Activated T-helper 9 cell treated with anti-CD3 and anti-CD28 coated beads, Interleukin-2, amount 50 U/mL, for 16 hours (primary cell): ENCODE measurements at regions not wholly inside any gene's neighbourhood (a gene's known extent, or its start where the extent isn't known, plus 50 kb on each side); places are given as distances from the start of the nearest gene placed in this dataset.

Experiments used
- DNase-seq: peaks from one replicate; pipeline ENCODE4 v3.0.0-alpha.2; 2020; ENCODE audit warnings: low read depth

DNA sequence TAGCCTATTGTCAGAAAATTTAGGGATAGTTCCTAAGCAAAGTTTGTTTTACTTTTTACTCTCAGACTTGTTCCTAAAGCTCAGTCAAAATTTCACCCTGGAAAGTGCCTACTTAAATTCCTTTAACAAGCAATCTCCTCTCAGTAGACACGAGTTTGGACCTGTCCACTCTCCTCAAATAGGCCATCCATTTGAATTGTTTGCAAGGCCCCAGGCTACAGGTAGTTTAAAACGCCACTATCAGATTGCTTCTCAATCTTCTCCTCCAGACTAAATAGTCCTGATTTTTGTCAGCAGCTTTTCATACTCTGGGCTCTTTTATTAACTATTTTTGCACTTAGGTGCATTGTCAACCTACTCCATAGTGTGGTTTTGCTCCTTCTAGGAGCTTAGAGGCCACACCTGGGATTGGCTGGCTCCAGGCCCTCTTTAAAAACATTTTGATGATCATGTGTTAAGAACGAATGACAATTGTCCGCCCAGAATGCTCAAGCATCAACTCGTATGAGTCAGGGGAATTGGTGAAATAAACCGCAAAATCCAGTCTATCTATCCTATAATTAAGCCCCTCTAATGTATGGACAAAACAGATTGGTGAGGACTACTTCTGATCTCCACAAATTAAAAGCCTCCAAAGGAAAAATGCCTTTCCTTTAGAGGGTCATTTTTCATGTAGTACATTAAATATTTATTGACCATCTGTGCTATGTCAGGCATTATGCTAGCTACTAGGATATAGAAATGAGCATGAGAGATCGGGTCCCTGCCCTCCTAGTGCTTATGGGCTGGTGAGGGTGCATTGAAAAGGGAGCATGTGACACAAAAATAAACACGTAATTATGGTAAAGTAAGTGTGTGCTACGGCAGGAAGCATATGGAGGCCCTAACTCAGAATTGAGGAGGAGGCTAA lies 333.8 kb upstream of the TNP1 start:
- DNase-seq, result no peak

DNA sequence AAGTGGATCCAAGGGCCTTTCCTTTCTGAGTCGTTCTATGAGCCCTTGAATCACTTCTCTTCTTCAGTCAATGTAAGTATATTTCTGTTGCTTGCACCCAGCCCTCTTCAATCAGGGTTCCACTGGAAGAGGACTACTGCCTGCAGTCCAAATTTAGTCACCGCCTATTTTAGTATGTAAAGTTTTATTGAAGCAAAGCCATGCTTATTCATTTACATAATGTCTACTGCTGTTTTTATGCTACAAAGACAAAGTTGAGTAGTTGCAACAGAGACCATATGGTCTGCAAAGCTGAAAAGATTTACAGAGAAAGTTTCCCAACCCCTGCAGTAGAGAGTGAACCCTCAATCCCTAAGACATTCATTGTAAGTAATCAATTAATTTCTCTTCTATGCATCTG lies 332.5 kb upstream of the TNP1 start:
- DNase-seq, result no peak

DNA sequence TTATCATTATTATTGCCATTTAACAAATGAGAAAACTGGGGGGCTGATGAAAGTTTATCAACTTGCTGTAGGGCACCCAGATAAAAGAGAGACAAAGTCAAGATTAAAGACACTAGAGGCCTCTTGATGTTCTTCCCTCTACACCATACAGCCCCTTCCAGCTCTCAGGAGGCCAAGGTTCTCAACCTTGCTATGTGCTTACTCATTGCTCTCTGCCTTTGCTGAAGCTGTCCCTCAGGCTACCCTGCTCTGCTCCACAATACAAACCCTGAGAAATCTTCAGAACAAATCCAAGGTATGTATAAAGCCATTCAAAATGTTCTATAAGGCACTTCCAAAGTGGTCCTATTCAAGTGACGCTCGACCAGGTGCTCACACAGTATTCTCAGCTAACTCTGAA lies 329.9 kb upstream of the TNP1 start:
- DNase-seq, result no peak

DNA sequence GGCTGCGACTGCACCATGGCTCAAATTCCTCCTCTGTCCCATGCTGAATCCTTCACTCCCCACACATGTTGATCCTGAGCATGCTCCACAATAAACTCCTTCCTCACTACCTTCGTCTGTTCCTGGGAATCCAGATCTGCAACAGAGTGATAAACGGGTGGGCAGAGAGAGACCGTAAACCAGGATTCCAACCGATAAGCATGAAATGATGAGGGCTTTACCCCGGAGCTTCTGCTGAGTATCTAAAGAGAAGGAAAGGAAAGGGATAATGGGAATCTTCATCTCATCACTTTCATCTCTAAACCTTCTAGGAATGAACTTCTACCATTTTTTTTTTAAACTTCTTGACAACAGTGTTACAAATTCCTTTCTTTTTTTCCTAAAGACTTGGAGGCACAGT lies 329.3 kb upstream of the TNP1 start:
- no peak for DNase-seq

DNA sequence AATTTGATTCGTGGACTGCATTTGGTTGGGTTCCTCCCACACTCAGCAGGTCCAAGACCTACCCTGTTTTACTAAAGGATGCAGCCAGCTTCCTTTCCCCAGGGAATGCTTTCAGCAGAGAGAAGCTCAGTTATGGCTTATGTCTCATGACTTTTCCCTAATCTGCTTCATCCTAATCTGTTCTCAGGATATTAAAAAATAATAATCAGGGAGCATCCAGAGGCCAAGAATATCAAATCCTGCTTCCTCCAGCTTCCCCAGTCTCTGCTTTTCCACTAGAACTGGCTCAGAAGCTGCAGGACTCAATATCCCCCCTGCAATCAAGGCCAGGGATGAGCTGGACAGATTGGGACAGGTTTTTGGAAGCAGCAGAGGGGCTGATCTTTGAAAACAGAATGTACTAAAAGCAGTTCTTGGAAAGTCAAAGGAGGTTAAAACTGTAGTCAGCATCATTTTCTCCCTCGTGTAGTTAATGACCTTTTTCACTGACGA lies 326.9 kb upstream of the TNP1 start:
- no peak for DNase-seq

DNA sequence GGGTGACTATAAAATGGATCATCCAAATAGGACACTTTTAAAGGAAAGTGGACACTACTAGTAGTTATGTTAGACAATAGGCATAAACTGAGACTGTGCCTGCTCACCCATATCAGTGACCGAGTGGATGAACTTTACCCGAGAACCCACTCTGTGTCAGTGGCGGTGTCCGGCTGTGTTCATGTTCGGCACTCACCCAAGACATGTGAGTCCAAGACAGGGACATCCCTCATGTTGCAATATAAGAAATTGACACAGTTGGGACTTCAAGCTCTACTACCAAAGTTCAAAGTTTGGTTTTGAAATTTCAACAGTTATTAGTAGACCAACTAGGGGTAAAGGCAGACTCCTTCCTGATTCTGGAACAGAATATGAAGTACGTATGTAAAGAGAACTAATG lies 326.3 kb upstream of the TNP1 start:
- no peak for DNase-seq

DNA sequence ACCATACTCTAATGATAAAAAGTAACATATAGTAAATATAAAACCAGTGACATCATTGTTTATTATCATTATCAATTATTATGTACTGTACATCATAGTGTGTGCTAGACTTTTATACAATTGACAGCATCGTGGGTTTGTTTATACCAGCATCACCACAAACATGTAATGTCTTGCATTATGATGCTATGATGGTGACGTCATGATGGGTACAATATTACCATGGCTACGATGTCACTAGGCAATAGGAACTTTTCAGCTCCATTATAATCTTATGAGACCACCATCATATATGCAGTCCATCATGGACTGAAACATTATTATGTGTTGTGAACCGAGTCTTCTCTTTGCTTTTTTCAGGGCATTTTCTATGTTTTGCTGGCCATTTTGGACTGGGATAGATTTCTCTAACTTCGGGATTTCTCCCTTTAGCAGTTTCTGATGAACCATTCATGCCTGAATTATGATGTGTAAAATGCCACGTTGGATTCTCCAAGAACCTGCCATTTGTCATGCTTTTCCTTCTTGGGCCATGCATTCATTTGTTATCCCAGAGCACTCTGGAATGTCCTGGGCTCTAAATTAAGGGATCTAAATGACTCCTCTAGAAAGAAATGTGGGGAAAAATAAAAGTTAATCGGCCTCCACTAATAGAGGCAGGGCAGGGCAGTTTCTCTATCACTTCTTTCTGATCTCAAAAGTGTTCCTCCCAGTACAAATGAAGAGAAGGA lies 325.6 kb upstream of the TNP1 start:
- DNase-seq, result no peak

DNA sequence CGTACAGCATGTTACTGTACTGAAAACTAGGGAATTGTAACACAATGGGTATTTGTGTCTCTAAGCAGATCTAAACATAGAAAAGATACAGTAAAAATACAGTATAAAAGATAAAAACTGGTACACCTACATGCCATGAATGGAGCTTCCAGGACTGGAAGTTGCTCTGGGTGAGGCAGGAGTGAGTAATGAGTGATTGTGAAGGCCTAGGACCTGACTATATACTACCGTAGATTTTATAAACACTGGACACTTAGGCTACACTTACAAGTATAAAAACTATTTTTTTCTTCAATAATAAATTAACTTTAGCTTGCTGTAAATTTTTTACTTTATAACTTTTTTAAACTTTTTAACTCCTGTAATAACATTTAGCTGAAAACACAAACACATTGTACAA lies 324.4 kb upstream of the TNP1 start:
- DNase-seq, result no peak

DNA sequence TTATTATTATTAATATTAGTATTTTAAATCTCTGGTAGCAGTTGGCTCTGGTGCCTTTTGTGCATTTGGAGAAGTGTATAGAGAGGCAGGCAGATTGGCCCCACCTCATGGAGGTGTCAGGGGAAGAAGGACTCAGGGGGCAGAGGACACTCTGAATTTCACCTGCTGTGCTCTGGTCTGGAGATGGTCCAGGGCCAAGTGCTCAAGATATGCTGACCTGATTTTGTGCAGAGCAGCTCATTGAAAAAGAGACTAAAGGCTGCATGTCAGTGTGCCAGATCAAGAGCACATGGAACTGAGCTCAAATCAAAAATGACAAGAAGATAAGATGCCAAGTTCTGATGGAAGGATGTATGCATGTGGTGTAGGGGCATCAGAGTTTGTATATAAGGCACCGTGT lies 323.6 kb upstream of the TNP1 start:
- DNase-seq, result no peak

DNA sequence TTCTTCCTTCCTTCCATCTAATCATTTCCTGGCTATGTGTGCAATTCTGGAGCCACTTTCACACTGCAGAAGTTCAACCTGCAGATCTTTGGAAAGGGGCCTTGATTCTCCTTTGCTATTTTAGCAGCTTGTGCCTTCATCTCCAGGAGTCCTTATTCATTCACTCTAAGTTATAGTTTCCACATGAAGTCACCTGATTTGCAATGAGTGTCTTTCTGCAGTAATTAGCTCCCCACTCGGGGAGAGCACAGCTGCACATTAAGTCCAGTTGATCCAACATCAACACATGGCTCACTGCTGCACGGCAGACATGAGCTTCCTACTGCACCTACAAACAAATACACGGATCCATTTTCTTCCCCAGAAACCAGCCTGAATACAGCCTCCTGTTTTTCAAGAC lies 323.1 kb upstream of the TNP1 start:
- DNase-seq, result no peak

DNA sequence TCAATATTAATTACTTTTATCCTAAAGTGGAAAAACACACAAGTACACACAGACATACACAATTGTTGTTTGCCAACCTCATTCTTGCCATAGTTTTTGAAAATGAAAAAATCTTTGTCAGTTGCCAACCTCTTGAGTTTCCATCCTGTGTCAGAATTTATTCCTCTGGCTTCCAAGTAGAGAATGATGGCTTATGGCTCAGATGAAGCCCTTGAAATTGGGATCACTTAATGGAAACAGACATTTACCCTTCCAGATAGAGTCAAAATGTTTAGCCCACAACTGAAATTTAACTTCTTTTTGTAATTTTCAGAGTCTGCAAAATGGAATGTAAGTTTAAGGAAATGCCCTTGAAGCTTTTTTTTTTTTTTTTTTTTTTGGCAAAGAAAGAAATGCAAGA lies 321.6 kb upstream of the TNP1 start:
- DNase-seq, result no peak

DNA sequence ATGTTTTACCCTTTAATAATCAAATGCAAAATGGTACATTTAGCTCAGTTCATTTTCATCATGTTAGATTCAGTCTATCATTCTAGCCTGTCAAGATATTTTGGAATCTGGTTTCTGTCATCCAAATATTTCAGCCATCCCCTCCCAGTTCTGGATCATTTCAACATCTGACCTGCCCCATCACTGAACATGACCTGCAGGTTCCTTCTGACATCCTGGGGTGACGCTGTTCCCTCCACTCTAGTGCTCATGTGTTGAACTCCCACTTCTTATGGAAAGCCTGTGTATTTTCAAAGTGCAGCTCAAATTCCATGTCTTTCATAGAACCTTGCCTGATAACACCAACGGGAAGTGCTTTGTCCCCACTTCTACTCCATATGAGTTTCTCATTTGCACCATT lies 320.0 kb upstream of the TNP1 start:
- DNase-seq, result no peak

DNA sequence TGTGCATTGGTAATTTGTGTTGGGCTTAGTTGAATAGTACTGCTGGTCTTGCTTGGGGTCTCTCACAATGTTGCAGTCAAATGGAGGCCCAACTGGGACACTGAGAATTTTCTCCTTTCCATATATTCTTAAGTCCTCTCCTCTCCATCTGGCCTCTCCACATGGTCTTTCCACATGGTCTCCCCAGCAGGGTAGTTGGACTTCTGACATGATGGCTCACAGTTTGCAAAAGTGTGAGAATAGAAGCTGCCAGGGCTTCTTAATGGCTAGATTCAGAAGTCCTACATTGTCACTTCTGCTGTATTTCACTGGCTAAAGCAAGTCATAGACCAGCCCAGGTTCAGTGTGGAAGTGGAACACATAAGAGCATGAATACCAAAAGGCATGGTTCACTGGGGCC lies 318.5 kb upstream of the TNP1 start:
- DNase-seq, result no peak

DNA sequence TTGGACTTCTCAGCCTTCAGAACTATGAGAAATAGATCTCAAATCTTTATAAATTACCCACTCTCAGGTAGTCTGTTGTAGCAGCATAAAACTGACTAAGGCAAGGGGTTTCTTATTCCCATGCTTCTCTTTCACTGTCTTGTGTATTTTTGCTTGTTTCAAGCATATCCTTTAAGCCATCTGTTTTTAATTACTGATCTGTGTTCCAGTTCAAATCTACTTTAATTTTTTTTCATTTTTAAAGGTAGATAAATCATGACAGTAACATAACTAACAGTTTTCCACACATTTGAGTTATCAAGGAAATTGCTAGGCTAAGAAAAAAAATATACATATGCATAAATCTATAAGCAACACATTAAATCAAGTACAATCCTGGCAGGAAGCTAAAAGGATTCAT lies 317.9 kb upstream of the TNP1 start:
- DNase-seq, result no peak

DNA sequence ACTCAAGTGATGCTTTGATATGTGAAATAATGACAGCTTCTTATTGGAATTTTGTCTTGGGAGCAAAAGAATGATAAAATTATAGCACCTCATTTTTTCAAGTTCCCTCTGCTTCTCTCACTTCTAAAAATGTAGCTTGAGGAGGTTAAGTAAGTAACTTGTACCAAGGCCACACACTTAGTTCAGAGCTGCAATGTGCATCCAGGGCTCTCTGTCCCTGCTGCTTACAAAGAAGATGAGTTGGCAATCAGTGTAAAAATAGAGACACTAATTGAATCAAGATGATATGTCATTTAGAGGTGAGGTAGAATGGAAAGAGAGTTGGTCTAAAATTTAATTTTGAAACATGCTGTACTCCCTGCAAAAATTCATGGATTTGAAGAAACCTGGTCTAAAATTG lies 312.0 kb upstream of the TNP1 start:
- no peak for DNase-seq

DNA sequence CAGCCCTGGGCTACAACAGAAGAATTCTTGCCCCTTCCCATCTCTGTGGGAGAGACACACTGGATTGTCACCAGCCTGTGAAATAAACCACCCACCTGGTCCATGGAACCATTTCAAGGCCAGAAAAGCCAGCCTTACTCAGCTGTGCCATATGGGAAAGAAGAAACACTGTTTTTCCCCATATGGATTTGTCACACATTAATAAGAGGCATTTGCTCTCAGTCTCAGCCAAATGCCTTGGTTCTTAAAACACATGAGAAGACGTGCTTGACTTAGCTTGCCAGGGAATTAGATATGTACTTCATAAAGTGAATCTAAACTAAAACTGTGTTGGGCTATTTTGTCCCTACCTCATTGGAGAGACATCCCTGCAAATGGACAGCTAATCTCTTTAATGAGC lies 308.6 kb upstream of the TNP1 start:
- no peak for DNase-seq

DNA sequence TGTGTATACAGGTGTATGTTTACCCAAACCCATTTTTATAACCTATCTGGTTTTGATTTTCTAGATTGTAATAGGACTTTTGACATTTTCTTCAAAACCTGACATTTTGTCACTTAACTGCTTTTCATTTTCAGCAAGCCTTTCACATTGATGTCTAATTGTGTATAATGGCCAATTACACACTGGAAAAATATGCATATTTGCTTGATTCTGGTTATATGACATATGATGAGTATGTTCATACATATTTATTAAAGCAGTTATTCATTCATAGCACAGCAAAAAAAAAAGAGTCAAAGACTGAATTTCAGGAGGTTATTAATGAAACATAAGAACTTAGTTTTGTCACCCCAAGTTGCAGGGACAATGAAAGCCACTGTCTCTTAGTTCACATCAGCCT lies 307.7 kb upstream of the TNP1 start:
- no peak for DNase-seq

DNA sequence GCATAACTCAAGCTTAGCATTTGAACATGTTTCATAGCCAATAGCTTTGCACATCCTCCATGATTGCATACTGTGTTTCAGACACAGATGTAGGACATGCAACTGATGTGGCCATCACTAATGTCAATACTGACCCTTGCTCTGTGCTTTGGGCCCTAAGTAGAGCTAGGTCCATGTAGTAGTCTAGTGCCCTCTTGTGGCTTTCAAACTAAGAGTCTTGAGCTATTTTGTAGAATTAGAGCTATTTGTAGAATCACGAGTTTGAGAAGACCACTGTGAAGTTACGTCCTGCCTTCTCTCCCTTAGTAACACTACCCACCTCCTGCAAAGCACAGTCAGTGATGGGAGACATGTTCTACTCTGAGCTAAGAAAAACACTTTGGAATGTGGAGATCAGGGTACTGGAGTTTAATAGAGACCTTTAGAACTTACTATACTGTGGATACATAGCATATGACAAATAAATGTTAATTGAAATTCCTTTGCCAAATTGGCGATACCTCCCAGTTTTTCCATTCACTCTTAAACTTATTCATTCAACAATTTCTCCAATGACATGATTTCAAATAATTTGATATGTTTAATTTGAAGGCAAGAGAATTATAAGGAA lies 306.5 kb upstream of the TNP1 start:
- no peak for DNase-seq

DNA sequence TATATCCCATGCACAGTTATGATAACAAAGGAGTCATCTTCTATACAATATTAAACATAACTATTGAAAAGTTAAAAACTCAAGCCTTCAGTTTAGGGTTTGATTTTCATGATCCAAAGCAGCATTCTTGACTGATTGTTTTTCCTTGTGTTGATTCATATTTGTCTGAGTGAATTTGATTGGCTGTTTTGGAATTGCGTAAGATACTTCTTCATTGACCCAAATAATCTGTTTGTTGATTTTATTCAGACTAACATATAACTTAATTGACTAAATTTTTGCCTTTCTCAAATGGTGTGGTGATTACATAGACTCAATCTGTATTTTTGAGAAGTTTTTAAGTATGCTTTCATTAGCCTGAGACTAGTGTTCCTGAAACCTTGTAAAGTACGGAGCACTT lies 305.7 kb upstream of the TNP1 start:
- no peak for DNase-seq

DNA sequence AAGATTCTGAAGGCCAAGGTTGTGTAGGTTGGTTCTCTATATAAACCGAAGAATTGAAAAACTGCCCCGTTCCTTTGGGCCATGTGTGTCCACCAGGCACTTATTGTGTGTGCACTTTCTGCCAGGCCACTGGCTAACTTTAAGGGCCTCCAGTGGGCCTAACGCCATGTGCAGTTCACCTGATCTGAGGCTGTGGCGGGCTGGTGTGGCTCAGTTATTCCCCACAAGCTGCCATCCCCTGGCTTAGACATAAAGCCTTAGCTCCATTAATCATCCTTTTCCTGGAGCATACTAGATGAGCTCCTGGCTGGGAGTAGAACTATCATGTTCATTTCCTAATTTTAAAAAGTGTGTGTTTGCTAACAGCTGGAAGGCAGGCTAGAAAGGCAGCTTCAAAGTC lies 304.1 kb upstream of the TNP1 start:
- DNase-seq, result no peak

DNA sequence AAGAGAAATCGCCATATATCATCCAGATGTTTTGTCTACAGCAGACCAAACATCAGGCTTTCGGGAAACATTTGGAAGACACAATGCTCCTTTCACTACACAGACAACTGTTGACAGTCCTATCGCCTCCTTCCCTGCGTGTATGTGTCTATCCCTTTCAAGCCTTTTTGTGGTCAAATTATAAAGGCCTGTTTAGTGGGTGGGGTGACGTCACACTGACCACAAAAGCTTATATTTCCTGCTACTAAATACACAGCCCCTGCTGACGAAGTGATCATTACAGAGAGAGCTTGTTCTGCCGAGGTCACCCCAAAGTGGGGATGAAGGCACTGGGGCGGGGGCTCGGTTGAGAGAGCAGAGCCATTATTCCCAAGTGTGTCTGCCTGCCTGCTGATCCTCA lies 302.7 kb upstream of the TNP1 start:
- no peak for DNase-seq

DNA sequence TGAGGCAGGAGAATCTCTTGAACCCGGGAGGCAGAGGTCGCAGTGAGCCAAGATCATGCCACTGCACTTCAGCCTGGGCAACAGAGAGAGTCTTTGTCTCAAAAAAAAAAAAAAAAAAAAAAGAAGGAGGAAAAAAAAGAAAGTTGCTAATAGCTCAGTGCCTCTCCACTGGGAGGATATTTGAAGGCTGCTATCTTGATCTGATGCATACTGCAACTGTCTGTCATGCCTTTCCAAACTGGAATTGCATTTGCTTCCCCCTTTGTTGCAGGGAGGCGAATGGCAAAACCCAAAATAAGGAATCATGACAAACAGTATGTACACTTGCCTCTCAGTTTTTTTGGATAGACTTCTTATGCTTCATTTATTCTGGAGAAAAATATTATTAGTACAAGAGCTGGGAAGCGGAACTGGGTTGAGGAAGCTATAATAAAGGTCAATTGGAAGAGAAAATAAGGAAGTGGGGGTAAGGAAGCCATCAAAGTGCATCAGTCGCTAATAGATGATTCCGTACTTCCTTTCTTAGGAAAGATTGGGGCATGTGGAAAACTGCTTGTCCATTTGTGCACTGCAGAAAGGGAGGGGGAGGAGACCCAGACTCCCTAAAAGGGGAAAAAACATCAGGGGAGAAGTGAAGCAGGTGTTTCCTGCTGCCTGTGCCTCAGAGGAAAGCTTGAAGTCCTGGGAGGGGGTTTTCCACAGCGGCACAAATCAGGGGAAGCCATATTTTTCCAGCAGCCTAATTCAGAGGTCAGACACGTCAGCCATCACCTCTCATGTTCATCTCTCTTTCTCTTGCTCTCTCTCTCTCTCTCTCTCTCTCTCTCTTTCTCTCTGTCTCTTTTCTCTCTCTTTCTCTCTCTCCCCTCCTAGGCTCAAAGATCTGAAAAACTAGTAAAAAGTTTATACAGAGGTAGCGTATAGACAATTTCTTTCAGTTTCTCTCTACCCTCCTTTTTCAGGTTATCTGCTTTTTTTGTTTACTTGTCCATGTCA lies 301.4 kb upstream of the TNP1 start:
- no peak for DNase-seq
